ENCODE measurements at regions not wholly inside any gene's neighbourhood (a gene's known extent, or its start where the extent isn't known, plus 50 kb on each side); places are given as distances from the start of the nearest gene placed in this dataset.

- TF ChIP-seq CTCF (IDR thresholded peaks at IDR 0.05): no peak
- Mint-ChIP-seq H3K36me3 (ENCODE audit: low read depth) (no peaks in the 10 kb centered on the region), H3K4me3 (no peak overlapping the region), H3K27ac (no peak overlapping the region), H3K27me3 (ENCODE audit: insufficient read depth) (peaks cover 4% of the 10 kb centered on the region), H3K4me1 (ENCODE audit: low read depth) (no peaks in the 10 kb centered on the region), H3K9me3 (no peaks in the 10 kb centered on the region)
- no peak for DNase-seq
Observed at GRCh38 chr4:1500966-1501753, 94.9 kb upstream of the NKX1-1 start.

GRCh38 chr4:1500231-1500965, 94.2 kb upstream of the NKX1-1 start:
- Mint-ChIP-seq H3K4me1 (ENCODE audit: low read depth) (no peaks in the 10 kb centered on the region), H3K4me3 (no peak overlapping the region), H3K36me3 (ENCODE audit: low read depth) (no peaks in the 10 kb centered on the region), H3K27me3 (ENCODE audit: insufficient read depth) (peaks cover under 1% of the 10 kb centered on the region; the same call in 1 of the 2 replicates), H3K9me3 (no peaks in the 10 kb centered on the region), H3K27ac (no peak overlapping the region)
- 0 out of 2 replicates have a peak, but pooled peaks have one; percentile 13 for TF ChIP-seq CTCF (IDR thresholded peaks at IDR 0.05)
- DNase-seq: no peak

GRCh38 chr4:1499465-1499864, 93.2 kb upstream of the NKX1-1 start:
- Mint-ChIP-seq H3K9me3 (no peaks in the 10 kb centered on the region), H3K4me3 (no peak overlapping the region), H3K27me3 (ENCODE audit: insufficient read depth) (peaks cover under 1% of the 10 kb centered on the region), H3K36me3 (ENCODE audit: low read depth) (no peaks in the 10 kb centered on the region), H3K4me1 (ENCODE audit: low read depth) (no peaks in the 10 kb centered on the region), H3K27ac (no peak overlapping the region)
- TF ChIP-seq CTCF (IDR thresholded peaks at IDR 0.05): no peak
- no peak for DNase-seq

GRCh38 chr4:1497189-1497801, 91.1 kb upstream of the NKX1-1 start:
- TF ChIP-seq CTCF (IDR thresholded peaks at IDR 0.05): no peak
- Mint-ChIP-seq H3K9me3 (no peaks in the 10 kb centered on the region), H3K4me3 (no peak overlapping the region), H3K27me3 (ENCODE audit: insufficient read depth) (peaks cover 9% of the 10 kb centered on the region), H3K27ac (no peak overlapping the region), H3K36me3 (ENCODE audit: low read depth) (no peaks in the 10 kb centered on the region), H3K4me1 (ENCODE audit: low read depth) (no peaks in the 10 kb centered on the region)
- no peak for DNase-seq

GRCh38 chr4:1496116-1496642, 89.9 kb upstream of the NKX1-1 start:
- no peaks in the 10 kb centered on the region for H3K4me1 Mint-ChIP-seq (ENCODE audit: low read depth)
- no peaks in the 10 kb centered on the region for H3K36me3 Mint-ChIP-seq (ENCODE audit: low read depth)
- H3K27me3 Mint-ChIP-seq (ENCODE audit: insufficient read depth): peaks cover 9% of the 10 kb centered on the region
- no peaks in the 10 kb centered on the region for H3K9me3 Mint-ChIP-seq
- DNase-seq: no peak
- no peak overlapping the region for H3K4me3 Mint-ChIP-seq
- no peak for TF ChIP-seq CTCF (IDR thresholded peaks at IDR 0.05)
- no peak overlapping the region for H3K27ac Mint-ChIP-seq
